ENCODE measurements at regions not wholly inside any gene's neighbourhood (a gene's known extent, or its start where the extent isn't known, plus 50 kb on each side); places are given as distances from the start of the nearest gene placed in this dataset.

- H3K4me1 ChIP-seq = no peaks in the 10 kb centered on the region
- intact Hi-C loops (cut with DNase I) = no loop called here
Measured at GRCh38 chr3:105222568-105223093, 144.1 kb upstream of the ALCAM start.

DNA sequence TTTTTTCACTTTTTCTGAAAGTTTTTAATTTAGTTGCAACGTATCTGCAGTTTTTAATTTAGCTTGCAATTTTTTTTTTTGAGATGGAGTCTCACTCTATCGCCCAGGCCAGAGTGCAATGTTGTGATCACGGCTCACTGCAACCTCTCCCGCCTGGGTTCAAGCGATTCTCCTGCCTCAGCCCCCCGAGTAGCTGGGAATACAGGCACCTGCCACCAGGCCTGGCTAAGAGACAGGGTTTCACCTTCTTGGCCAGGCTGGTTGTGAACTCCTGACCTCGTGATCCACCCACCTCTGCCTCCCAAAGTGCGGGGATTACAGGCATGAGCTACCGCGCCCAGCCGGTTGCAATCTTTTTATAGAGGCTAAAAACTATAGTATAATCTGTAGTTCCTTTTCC, 142.9 kb upstream of the ALCAM start:
- no peak overlapping the region for H3K4me3 ChIP-seq
- H3K9me3 ChIP-seq = peaks cover 0 to 7% (median 0%) of the 10 kb centered on the region in 12 donors
- WGBS, 4 donors = 85 to 87% (median 87%) methylated on average over 11 of the region's 11 CpGs
- no peaks in the 10 kb centered on the region for H3K36me3 ChIP-seq
- H3K27me3 ChIP-seq = no peaks in the 10 kb centered on the region
- H3K27ac ChIP-seq = no peak overlapping the region
- no peak for TF ChIP-seq CTCF (IDR thresholded peaks at IDR 0.05)
- no peak for TF ChIP-seq POLR2A (IDR thresholded peaks at IDR 0.05)
- intact Hi-C loops (cut with DNase I) = no loop called here
- no peaks in the 10 kb centered on the region for H3K4me1 ChIP-seq
- ATAC-seq = no peak
- DNase-seq = no peak

More at GRCh38 chr3:105222568-105223093, 144.1 kb upstream of the ALCAM start:
- no peaks in the 10 kb centered on the region for H3K27me3 ChIP-seq
- WGBS, 4 donors = 73 to 77% (median 75%) methylated on average over 8 of the region's 8 CpGs
- no peak overlapping the region for H3K27ac ChIP-seq
- no peak for TF ChIP-seq CTCF (IDR thresholded peaks at IDR 0.05)
- TF ChIP-seq POLR2A (IDR thresholded peaks at IDR 0.05) = no peak
- H3K4me3 ChIP-seq = no peak overlapping the region
- no peaks in the 10 kb centered on the region for H3K36me3 ChIP-seq
- H3K9me3 ChIP-seq = peaks cover 0 to 2% (median 0%) of the 10 kb centered on the region in 12 donors
- ATAC-seq = no peak
- no peak for DNase-seq

DNA sequence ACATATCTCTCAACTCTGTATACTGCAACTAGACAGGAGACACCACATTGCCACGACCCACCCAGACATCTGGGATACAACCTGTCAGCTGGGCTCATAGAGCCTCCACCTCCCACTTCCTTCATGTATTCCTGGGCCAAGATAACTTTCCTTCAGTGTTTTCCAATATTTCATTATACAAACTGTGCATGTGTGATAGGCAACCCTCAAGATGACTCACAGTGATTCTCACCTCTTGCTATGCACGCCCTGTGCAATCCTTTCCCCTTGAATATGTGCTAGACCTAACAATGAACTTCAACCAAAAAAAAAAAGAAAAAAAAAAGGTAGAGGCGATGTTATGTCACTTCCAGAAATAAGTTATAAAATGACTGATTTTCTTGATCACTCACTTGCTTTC, 138.0 kb upstream of the ALCAM start:
- ATAC-seq (no peak), DNase-seq (no peak)
- Histone ChIP-seq H3K36me3 (no peaks in the 10 kb centered on the region), H3K4me3 (no peak overlapping the region), H3K4me1 (no peaks in the 10 kb centered on the region), H3K9me3 (peaks cover 0 to 11% (median 0%) of the 10 kb centered on the region in 12 donors), H3K27me3 (no peaks in the 10 kb centered on the region), H3K27ac (no peak overlapping the region)
- WGBS, 4 donors = 64 to 74% (median 67%) methylated on average over 3 of the region's 3 CpGs
- intact Hi-C loops (cut with DNase I) = no loop called here
- TF ChIP-seq CTCF (IDR thresholded peaks at IDR 0.05) (no peak), POLR2A (IDR thresholded peaks at IDR 0.05) (no peak)

GRCh38 chr3:105232553-105232952, 134.2 kb upstream of the ALCAM start:
- H3K4me3 ChIP-seq = no peak overlapping the region
- peaks cover 0 to 11% (median 0%) of the 10 kb centered on the region in 12 donors for H3K9me3 ChIP-seq
- no peaks in the 10 kb centered on the region for H3K27me3 ChIP-seq
- WGBS, 4 donors = 55 to 65% (median 57%) methylated on average over 1 of the region's 1 CpG
- no peak for DNase-seq
- H3K27ac ChIP-seq = no peak overlapping the region
- TF ChIP-seq CTCF (IDR thresholded peaks at IDR 0.05) (no peak), POLR2A (IDR thresholded peaks at IDR 0.05) (no peak)
- intact Hi-C loops (cut with DNase I) = no loop called here
- no peaks in the 10 kb centered on the region for H3K4me1 ChIP-seq
- H3K36me3 ChIP-seq = no peaks in the 10 kb centered on the region
- ATAC-seq = no peak
